Hepatocyte (in vitro differentiated cells): ENCODE measurements at regions not wholly inside any gene's neighbourhood (a gene's known extent, or its start where the extent isn't known, plus 50 kb on each side); places are given as distances from the start of the nearest gene placed in this dataset.

Experiments
- EZH2 ChIP-seq: fragments of 200-600 bp; sonication (generic); IDR thresholded peaks from 2 replicates; pipeline ENCODE4 v1.6.1; 2016; ENCODE audit warnings: antibody characterized with exemption, mild to moderate bottlenecking, borderline replicate concordance
- EZH2phosphoT487 ChIP-seq: fragments of 200-600 bp; sonication (generic); IDR thresholded peaks from one replicate; pipeline ENCODE4 v1.6.1; 2018; ENCODE audit warnings: antibody characterized with exemption, mild to moderate bottlenecking, low read depth, moderate library complexity; ENCODE audit not compliant: unreplicated experiment, severe bottlenecking
- TF ChIP-seq, protein P1 (sequence below): fragments of 200-600 bp; sonication (generic); IDR thresholded peaks from 2 replicates; pipeline ENCODE4 v1.5.1; 2016; ENCODE audit warnings: antibody characterized with exemption, mild to moderate bottlenecking; ENCODE audit not compliant: poor library complexity

DNA sequence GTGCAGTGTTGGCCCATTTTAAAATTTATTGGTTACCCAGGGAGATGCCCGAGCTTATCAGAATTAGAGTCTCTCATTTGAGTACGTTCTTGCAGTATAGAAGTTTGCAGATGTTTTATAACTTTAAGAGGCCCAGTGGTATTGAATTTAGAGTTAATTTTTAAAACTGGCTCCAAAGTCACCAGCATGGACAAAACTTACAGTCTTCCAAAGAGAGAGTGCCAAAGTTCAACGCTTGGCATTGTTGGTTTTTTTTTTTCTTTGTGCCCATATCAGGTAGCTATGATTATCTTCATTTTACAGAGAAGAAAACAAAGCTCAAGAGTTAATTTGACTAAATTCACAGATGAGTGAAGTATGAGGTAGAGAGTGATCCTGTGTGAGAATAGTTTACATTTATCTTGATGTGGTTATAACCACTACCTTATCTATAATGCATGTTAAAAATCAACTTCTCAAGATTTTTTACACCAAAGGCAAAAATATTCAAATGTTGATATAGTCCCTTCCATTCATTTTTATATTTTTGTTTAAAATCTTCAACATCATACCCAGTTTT is 273.7 kb upstream of the DMRT1 start:
- no peak for TF ChIP-seq EZH2phosphoT487
- TF ChIP-seq, protein P1, sequence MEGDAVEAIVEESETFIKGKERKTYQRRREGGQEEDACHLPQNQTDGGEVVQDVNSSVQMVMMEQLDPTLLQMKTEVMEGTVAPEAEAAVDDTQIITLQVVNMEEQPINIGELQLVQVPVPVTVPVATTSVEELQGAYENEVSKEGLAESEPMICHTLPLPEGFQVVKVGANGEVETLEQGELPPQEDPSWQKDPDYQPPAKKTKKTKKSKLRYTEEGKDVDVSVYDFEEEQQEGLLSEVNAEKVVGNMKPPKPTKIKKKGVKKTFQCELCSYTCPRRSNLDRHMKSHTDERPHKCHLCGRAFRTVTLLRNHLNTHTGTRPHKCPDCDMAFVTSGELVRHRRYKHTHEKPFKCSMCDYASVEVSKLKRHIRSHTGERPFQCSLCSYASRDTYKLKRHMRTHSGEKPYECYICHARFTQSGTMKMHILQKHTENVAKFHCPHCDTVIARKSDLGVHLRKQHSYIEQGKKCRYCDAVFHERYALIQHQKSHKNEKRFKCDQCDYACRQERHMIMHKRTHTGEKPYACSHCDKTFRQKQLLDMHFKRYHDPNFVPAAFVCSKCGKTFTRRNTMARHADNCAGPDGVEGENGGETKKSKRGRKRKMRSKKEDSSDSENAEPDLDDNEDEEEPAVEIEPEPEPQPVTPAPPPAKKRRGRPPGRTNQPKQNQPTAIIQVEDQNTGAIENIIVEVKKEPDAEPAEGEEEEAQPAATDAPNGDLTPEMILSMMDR = no peak
- no peak for TF ChIP-seq EZH2
